ENCODE measurements at regions not wholly inside any gene's neighbourhood (a gene's known extent, or its start where the extent isn't known, plus 50 kb on each side); places are given as distances from the start of the nearest gene placed in this dataset.

DNA sequence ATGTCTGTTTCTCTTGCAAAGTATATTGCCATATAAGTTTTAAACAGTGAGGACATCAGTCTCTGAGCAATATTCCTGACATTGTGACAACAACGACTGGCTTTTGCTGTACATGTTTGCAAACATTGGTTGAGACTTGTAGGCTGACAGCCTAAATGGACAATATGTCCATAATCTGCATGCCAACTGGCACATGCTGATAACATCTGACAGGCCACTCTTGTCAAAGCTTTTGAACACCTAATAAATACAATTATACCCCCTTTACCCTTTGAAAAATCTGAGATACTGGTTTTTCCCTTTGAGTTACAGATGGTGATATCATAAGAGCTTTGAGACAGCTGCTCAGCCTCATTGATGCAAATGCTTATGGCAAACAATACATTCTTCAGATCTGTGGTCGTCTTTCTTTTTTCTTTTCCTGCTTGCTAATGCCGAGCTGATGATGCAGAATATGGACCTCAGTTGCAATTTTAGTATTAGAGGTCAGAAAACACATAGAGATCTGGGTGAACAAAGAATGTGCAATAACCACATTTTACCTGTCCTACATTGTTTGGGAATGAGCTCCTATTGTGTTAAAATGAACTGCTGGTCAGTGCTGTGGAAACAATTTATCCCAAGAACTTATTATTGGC lies 114.9 kb downstream of the RFC3 start:
- no peak overlapping the region for H3K27ac ChIP-seq
- no peak for TF ChIP-seq CTCF (IDR thresholded peaks at IDR 0.05)
- TF ChIP-seq ZFX (IDR thresholded peaks at IDR 0.05; ENCODE audit: borderline replicate concordance): no peak

DNA sequence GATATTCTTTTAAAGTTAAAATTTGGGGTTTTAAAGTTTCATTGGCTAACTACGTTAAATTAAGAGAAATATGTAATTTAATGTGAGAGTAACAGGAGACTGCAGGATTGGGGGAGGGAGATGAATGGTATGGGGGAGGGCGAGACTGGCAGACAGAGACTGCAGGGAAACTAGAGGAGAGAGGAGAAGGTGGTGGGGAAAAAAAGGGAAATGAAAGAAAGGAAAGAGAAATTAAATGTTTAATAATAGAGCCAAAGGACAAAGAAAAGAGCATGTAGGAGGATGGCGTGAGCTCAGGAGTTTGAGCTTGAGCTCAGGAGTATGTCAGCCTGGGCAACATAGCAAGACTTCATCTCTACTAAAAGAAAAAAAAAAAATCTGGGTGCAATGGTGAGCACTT lies 115.9 kb downstream of the RFC3 start:
- TF ChIP-seq ZFX (IDR thresholded peaks at IDR 0.05; ENCODE audit: borderline replicate concordance) (no peak), CTCF (IDR thresholded peaks at IDR 0.05) (no peak)

DNA sequence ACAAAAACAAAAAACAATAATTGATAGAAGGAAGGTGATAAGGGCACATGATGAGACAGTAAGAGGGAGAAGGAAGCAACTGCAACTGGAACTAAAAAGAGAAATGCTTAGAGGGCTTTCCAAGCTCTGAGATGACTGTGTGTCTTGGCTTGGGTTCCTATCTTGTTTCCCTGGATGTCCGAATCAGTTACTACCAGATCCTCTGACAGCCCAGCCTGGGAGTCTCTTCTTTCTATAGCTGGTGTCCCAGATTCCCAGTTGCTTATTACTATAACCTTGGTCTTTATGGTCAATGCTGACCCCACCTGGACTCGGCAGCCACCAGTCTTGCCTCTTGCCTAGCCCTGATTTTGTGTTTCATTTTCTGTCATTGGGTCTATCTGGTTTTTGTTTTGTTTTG lies 116.4 kb downstream of the RFC3 start:
- no peak overlapping the region for H3K27ac ChIP-seq
- no peak for TF ChIP-seq ZFX (IDR thresholded peaks at IDR 0.05; ENCODE audit: borderline replicate concordance)
- no peak for TF ChIP-seq CTCF (IDR thresholded peaks at IDR 0.05)

More for the DNA sequence above, 115.9 kb downstream of the RFC3 start:
- no peak overlapping the region for H3K27ac ChIP-seq

GRCh38 chr13:33934951-33935371 lies 117.0 kb downstream of the RFC3 start:
- no peak overlapping the region for H3K27ac ChIP-seq
- TF ChIP-seq ZFX (IDR thresholded peaks at IDR 0.05; ENCODE audit: borderline replicate concordance) (no peak), CTCF (IDR thresholded peaks at IDR 0.05) (no peak)

- no peak overlapping the region for H3K27ac ChIP-seq
- no peak for TF ChIP-seq CTCF (IDR thresholded peaks at IDR 0.05)
- no peak for TF ChIP-seq ZFX (IDR thresholded peaks at IDR 0.05; ENCODE audit: borderline replicate concordance)
Measured at GRCh38 chr13:33935969-33936368, 118.0 kb downstream of the RFC3 start.

DNA sequence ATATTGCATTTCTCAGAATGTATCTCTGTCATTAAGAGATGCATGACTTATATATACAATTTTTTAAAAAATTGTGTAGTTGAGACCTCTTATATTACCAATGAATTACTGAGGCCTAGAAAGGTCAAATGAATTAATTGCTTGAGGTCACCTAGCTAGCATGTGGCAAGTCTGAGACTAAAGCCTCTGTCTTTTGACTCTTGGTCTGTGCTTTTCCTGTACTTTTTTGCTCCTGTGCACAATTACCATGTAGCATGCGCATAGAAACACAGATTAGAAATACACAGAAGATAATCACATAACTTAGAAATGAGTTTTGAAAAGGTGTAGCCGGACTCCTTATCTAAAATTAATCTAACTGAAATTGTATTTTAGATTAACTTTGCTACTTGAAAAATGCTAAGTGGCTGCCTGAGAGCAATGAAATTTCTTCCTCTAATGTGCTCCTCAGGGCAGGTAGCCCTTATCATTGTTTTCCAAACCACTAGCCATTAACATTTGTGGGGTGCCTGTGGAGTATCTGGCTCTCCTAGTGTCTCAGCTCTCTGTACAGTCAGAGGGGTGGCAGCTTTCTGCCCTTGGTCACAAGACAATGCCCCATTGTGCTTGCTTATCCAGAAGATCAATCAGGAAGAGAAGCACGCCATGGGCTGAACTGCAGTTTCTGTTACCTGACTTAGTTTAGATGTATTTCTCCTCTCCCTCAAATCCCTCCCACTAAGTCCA lies 119.6 kb downstream of the RFC3 start:
- no peak overlapping the region for H3K27ac ChIP-seq

More for the DNA sequence above, 119.6 kb downstream of the RFC3 start:
- no peak for TF ChIP-seq ZFX (IDR thresholded peaks at IDR 0.05; ENCODE audit: borderline replicate concordance)
- no peak for TF ChIP-seq CTCF (IDR thresholded peaks at IDR 0.05)

Data from 22Rv1 (cell line).